H1 (cell line): ENCODE measurements at regions not wholly inside any gene's neighbourhood (a gene's known extent, or its start where the extent isn't known, plus 50 kb on each side); places are given as distances from the start of the nearest gene placed in this dataset.

Experiments
- EP300 ChIP-seq, 2 experiments: IDR thresholded peaks; 1 replicate in 1 of 2; 2 replicates in 1 of 2; pipeline ENCODE4 v1.6.1; 2011 to 2012; ENCODE audit warnings: low read depth in 2 of 2, low read length in 2 of 2, mild to moderate bottlenecking in 2 of 2, borderline replicate concordance in 1 of 2, inconsistent platforms in 1 of 2, moderate library complexity in 1 of 2
- EZH2 ChIP-seq: fragments of 200-600 bp; sonication (generic); IDR thresholded peaks from 2 replicates; pipeline ENCODE4 v1.7.1; 2012; ENCODE audit warnings: low read depth, mild to moderate bottlenecking, moderate library complexity, low read length, inconsistent platforms; ENCODE audit not compliant: severe bottlenecking
- FOSL1 ChIP-seq: IDR thresholded peaks from 2 replicates; pipeline ENCODE4 v1.6.1; 2011; ENCODE audit warnings: mild to moderate bottlenecking, low read depth, low read length, moderate library complexity; ENCODE audit not compliant: insufficient read depth
- JUN ChIP-seq: IDR thresholded peaks from 2 replicates; pipeline ENCODE4 v1.6.1; 2011; ENCODE audit warnings: low read depth, mild to moderate bottlenecking, improper control_type of control experiment, low read length
- MAFK ChIP-seq: IDR thresholded peaks from 2 replicates; pipeline ENCODE4 v1.6.1; 2012; ENCODE audit warnings: low read depth, mild to moderate bottlenecking, improper control_type of control experiment, low read length
- NRF1 ChIP-seq: IDR thresholded peaks from 2 replicates; pipeline ENCODE4 v1.6.1; 2011; ENCODE audit warnings: mild to moderate bottlenecking, low read depth, low read length, improper control_type of control experiment
- POLR2A ChIP-seq, 2 experiments: IDR thresholded peaks; 1 replicate in 1 of 2; 2 replicates in 1 of 2; pipeline ENCODE4 v1.6.1; 2011; ENCODE audit warnings: low read depth in 2 of 2, low read length in 2 of 2, mild to moderate bottlenecking in 2 of 2; ENCODE audit errors: control extremely low read depth in 1 of 2
- POLR2AphosphoS5 ChIP-seq: IDR thresholded peaks from 2 replicates; pipeline ENCODE4 v1.6.1; 2011; ENCODE audit warnings: low read depth, low read length
- TCF12 ChIP-seq: IDR thresholded peaks from 2 replicates; pipeline ENCODE4 v1.6.1; 2011; ENCODE audit warnings: low read depth, mild to moderate bottlenecking, low read length
- YY1 ChIP-seq: IDR thresholded peaks from 2 replicates; pipeline ENCODE4 v1.6.1; 2011; ENCODE audit warnings: low read depth, mild to moderate bottlenecking, low read length
- TF ChIP-seq, protein P1 (sequence below), 3 experiments: IDR thresholded peaks; 1 replicate in 2 of 3; 2 replicates in 1 of 3; pipeline versions ENCODE4 v1.5.1 to v1.6.1; 2011; ENCODE audit warnings: low read length in 3 of 3, mild to moderate bottlenecking in 3 of 3, inconsistent platforms in 2 of 3, low read depth in 1 of 3, moderate library complexity in 1 of 3; ENCODE audit not compliant: insufficient read depth in 1 of 3; ENCODE audit errors: control extremely low read depth in 1 of 3

DNA sequence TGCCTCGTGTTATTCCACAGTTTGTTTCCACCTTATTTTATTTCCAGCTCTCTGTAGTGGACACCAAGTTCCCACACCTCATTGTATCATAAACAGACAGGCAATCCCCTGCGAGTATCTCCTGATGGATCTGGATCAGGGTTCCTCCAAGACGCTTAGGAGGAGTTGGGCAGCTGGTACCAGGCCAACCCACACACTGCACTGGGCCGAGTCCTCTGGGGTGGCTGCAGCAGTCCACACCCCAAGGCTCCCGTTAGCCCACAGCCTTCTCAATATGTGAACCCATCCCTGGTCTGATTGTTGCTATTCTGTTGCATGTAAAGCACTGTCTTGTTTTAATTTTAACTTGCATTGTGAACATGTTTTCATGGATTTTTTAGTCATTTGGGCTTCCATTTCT is 178.8 kb upstream of the RAB6C start:
- TF ChIP-seq POLR2AphosphoS5 (no peak), NRF1 (no peak), MAFK (no peak), EP300 (IDR thresholded peaks at IDR 0.05; ENCODE audit: borderline replicate concordance in 1 of 2, low read depth in 2 of 2, low read length in 2 of 2) (no peak), TCF12 (no peak), YY1 (no peak), POLR2A (IDR thresholded peaks at IDR 0.05; ENCODE audit: control extremely low read depth in 1 of 2, low read depth in 2 of 2, low read length in 2 of 2) (no peak), JUN (no peak), EZH2 (no peak), FOSL1 (no peak)
- TF ChIP-seq, protein P1, sequence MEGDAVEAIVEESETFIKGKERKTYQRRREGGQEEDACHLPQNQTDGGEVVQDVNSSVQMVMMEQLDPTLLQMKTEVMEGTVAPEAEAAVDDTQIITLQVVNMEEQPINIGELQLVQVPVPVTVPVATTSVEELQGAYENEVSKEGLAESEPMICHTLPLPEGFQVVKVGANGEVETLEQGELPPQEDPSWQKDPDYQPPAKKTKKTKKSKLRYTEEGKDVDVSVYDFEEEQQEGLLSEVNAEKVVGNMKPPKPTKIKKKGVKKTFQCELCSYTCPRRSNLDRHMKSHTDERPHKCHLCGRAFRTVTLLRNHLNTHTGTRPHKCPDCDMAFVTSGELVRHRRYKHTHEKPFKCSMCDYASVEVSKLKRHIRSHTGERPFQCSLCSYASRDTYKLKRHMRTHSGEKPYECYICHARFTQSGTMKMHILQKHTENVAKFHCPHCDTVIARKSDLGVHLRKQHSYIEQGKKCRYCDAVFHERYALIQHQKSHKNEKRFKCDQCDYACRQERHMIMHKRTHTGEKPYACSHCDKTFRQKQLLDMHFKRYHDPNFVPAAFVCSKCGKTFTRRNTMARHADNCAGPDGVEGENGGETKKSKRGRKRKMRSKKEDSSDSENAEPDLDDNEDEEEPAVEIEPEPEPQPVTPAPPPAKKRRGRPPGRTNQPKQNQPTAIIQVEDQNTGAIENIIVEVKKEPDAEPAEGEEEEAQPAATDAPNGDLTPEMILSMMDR (IDR thresholded peaks at IDR 0.05; ENCODE audit: control extremely low read depth in 1 of 3, insufficient read depth in 1 of 3, low read depth in 1 of 3, low read length in 3 of 3): no peak
